ENCODE measurements at regions not wholly inside any gene's neighbourhood (a gene's known extent, or its start where the extent isn't known, plus 50 kb on each side); places are given as distances from the start of the nearest gene placed in this dataset.

DNA sequence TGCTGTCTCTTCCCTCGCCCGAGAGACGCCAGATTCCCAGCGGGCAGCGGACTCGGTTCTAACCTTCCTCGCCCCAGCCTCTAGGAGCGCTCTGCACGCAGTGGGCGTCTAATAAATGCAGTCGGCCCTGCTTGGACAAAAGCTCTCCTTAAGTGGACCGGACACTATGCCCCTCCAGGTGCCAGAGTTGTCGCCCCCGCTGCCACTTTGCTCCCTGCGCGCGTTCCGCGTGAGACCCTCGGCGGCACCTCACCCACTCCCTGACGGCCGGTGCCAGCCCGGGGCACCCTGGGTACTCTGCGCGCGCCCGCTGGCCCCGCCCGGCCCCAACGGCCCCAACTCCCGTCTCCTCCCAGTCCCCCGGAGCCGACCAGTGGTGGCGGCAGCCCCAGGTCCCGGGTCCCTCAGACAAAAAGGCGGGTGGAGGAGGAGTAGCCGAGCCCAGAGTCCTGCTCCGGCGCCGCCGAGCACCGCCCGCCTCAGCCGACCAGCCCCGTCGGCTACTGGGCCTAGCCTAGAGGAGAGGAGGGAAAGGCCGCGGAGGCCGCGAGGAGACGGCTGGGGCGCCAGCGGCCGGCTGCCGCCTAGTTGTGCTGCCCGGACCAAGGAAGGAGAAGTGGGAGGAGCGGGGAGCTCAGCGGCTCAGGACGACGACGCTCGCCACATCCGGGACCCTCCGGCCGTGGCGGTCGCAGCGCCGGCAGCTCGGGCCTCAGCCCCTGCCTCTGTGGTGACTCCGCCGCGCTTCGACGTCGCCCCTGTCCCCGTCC lies 123.0 kb downstream of the GOSR1 start:
- TF ChIP-seq EZH2 (IDR thresholded peaks at IDR 0.05; ENCODE audit: borderline replicate concordance, low read depth, low read length, poor library complexity, severe bottlenecking), result no peak
- TF ChIP-seq, protein P1, sequence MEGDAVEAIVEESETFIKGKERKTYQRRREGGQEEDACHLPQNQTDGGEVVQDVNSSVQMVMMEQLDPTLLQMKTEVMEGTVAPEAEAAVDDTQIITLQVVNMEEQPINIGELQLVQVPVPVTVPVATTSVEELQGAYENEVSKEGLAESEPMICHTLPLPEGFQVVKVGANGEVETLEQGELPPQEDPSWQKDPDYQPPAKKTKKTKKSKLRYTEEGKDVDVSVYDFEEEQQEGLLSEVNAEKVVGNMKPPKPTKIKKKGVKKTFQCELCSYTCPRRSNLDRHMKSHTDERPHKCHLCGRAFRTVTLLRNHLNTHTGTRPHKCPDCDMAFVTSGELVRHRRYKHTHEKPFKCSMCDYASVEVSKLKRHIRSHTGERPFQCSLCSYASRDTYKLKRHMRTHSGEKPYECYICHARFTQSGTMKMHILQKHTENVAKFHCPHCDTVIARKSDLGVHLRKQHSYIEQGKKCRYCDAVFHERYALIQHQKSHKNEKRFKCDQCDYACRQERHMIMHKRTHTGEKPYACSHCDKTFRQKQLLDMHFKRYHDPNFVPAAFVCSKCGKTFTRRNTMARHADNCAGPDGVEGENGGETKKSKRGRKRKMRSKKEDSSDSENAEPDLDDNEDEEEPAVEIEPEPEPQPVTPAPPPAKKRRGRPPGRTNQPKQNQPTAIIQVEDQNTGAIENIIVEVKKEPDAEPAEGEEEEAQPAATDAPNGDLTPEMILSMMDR (conservative IDR thresholded peaks at IDR 0.05; ENCODE audit: low read depth, low read length), result peak; percentile 71

Measured in A673 (cell line).